HG02642 (cell line): ENCODE measurements at regions not wholly inside any gene's neighbourhood (a gene's known extent, or its start where the extent isn't known, plus 50 kb on each side); places are given as distances from the start of the nearest gene placed in this dataset.

Source experiments
- ATAC-seq: cut with Tn5 transposase; IDR thresholded peaks from one replicate; pipeline ENCODE4 v1.9.1; 2021; ENCODE audit warnings: mild to moderate bottlenecking; ENCODE audit not compliant: unreplicated experiment, poor library complexity

DNA sequence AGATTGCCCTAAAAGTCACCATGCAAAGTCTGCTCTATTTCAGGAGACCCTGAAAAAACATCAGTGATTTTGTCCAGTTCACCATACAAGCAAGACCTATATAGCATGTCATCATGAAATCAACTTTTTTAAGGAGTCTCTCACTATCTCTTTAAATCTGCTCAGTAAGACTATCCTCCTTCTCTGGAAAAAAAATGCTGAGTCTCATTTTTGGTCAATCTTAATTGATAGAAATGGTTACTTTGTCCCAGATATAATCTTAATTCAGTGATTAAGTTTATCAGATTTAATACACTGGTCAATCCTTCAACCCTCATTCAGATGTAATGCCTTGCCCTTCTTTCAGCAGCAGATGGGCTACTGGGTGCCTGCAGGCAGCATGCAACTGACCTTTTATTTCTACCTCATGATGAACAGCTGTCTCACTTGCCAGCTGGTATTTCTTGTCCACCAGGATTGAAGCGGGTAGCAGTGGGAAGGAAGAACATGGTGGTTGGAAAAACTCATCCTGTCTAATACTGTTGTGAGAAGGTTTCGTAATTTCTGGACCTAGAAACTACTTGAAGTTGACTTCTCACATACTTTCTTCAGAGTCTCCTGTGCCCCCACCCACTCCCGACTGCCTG is 375.3 kb downstream of the DNAH5 start:
- no peak for ATAC-seq

DNA sequence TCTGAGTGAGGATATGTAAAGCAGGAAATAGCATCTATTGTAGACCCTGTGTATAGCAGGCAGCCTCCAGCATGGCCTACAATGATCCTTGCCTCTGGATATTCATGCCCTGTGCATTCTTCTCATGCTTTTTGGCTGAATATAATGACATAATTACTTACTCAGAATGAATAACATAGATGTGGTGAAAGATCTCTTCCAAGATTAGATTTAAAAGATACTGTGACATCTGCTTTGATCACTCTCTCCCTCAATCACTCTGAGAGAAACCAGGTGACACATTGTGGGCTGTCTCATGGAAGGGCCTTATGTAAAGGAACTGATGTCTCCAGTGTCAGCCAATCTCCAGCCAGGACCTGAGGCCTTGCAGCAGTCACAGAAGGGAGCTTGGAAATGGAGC is 376.7 kb downstream of the DNAH5 start:
- ATAC-seq = no peak

DNA sequence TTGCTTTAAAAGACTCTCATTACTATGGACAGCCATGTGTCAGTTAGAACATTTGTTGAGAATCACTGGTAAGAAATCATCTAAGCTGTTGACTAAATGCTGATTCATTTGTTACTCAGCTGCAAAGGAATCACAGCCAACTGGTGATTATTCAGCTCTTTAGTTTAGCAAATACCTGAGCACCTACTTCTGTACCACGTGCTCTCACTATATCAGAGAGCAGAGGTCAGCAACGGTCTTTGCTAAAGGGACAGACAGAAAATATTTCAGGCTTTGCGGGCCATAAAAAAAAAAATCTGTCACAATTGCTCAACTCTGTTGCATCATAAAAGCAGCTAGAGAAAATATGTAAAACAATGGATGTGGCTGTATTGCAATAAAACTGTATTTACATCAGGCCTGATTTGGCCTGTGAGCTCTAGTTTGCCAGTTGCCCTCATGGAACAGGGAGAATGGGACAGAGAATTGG is 377.6 kb downstream of the DNAH5 start:
- no peak for ATAC-seq

DNA sequence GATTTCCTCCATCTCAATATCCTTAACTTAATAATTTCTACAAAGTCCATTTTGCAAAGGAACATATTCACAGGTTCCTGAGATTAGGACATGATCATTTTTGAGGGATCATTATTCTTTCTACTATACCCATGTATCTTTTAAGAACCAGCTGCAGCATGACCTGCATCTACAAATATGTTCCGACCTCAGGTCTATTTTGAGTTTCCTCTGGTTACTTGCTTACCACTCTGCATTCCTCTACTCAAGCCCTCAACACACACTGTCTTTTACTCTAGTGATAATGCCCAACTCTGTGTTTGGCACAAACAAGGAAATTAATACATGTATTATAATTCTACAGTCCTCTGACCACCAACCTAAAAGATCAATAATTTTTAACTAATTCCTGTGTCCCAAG is 386.1 kb downstream of the DNAH5 start:
- no peak for ATAC-seq

DNA sequence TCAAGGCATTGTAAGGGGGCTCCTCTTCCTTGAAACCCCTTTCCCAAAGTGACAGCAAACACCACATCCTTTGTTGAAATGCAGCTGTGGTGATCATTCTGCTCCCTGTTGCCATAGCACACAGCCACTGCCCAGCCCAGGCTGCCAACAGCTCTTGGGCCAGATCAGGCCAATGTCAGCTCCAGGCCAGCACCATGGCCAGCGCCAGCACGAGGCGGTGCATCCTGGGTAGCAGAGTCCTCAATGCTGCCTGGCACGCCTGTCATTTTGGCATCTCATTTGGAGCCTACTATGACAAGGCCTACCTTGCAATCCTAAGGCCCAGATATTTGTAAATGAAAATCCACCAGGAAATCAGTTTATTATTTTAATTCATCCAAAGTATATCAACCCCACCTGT is 390.6 kb downstream of the DNAH5 start:
- ATAC-seq = no peak

DNA sequence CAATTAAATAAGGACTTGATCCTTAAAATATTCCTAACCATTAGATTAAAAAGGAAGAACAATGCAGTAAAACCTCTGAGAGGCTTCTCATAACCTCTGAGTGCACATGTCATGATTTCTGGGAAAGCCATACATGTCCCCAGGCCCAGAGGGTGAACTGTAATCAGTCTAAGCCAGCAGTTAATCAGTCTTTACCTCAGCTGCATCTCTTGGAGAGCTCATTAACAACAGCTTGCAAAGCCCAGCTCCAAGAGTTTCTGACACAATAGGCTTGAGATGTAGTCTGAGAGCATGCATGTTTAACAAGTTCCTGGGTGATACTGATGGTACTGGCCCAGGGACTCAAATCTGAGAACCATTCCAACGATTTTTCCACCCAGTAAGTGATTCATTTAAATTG is 392.1 kb downstream of the DNAH5 start:
- ATAC-seq = no peak

DNA sequence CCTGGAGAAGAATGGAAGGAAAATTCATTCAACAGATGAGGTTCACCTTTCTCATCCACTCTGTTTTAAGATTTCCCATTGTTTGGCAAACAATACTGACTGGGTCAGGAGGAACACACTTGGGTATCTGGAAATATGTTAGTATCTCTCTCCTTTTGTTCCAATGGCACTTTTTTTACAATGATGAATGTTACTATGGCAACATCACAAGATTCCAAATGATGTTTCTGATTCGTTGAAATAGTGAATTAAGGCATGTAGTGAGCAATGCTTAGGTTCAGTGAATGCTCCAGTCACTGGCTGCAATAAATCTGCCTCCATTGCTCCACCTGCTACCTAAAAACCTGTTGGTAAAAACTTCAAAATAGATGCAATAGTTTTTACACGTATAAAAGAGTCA is 392.8 kb downstream of the DNAH5 start:
- ATAC-seq = no peak

DNA sequence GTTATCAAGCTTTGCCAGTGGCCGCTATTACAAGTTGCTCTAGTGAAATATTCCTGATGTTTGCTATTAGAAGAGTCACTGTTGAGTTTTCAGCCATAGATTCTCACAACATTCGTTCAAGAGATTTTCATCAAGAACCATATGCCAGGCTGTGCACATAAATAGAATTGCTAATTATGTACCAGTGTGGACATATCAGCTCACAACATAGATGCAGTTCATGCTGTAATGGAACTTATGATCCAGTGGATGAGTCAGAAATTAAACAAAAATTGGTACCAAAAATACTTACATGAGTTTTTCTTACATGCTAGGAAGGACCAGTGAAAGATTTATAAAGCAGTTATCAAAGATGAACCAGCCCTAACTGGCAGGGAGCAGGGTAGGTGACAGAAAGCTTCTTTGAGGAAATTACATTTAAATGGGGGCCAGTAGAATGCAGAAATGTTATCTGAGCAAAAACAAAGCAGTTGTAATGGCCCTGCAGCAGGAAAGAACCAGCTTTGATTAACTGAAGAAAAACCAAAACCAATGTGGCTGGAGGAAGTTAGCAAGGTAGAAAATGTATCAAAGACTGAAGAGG is 404.2 kb downstream of the DNAH5 start:
- ATAC-seq = no peak

DNA sequence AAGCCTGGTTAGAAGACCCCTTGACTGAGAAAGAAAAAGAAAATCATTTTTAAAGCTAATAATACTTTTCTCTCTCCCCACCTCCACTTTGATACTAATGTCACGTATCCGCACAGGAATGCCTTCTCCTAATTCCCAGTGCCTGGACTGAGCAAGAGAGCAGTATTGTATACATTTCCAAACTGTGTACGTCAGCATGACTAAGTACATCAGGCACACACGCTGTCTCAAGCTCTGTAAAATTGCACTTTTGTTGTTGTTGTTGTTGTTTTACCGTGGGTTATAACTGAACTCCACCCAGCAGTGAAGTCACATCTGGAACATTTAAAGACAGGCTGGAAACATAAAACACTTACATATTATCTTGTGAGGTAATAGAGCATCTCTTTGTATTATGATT is 407.6 kb downstream of the DNAH5 start:
- ATAC-seq = no peak

DNA sequence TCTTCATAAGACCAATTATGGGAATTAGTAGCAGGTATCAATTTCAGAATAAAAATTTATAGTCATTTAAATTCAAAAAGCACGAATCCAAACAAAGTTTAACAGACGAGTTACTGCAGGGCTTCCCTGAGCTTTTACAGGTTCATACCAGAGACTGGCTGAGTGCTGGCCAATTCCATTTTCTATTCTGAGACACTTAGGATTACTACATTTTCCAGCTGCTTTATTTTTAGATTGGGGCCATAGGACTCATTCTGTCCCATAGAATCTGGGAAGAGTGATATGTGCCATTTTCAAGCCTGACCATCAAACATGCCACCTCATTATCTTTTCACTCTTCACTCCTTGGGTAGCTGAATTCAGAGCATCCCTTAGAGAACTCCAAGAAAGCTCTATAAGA is 410.7 kb downstream of the DNAH5 start:
- no peak for ATAC-seq

DNA sequence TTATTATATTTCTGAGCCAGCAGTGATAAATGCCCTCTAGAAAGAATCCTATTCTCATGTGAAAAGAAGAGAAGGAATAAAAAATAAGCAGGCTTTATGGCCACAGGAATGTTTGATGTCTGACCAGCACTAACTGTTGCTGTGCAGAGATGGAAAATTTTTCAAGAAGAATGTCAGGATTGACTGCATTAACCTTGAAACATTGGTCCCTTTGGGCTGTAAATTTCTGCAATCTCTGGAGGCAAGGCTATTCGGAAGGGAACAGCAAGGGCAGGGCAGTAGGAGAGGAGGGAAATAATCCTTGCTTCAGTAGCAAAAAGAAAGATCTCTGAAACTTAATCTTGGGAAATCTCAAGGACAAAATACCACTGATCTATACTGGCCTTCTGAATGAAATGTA is 415.2 kb downstream of the DNAH5 start:
- no peak for ATAC-seq

DNA sequence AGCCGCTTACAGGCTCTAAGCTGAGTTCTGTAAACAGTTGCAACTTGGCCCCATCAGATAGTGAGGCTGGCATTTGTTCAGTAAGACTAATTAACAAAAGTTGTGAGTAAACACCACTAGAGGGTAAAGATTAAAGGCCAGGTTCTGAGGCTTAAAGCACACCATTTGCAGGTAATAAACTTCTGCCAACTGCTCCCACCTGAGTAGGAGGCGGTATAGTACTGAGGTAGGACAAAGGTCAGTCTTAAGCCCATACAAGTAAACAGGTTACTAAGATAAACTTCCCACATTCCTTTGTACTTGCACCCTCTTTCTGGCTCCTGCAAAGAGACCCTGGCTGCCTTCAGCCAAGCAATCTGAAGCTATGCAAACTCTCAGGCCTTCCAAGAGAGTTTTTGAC is 419.6 kb downstream of the DNAH5 start:
- ATAC-seq = no peak

DNA sequence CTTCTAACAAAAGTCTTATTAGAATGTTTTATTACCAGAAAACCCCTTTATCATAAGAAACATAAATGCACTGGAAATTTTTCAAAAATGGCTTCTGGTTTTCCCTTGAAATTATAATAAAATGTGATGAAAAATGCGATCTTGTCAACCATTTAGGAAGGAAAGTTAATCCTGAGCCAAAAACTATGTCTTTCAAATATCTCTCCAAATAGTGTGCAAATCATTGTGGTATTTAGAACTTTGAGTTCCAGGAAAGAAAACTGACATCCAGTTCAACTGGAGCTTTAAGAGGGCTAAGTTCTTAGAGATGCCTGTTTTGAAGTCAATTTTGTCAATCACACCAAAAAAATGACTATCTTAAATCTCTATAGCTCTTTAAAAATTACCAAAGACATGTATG is 425.4 kb downstream of the DNAH5 start:
- ATAC-seq = no peak

DNA sequence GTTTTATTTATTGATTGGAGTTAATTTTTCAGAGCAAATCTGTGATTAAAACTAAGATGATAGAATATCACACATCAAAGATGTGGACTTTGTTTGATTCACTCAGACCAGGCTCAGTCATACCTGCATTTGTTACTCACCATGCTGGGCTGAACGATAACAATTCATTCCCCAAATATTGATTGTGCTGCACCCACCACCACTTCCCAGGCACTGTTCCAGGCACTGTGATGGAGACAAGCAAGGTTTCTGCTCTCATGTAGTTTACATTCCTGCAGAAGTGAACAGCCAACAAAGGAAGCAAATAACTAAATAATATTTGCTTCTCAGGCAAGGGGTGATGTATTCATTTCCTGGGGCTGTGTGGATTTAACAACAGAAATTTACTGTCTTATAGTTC is 428.3 kb downstream of the DNAH5 start:
- ATAC-seq = no peak

DNA sequence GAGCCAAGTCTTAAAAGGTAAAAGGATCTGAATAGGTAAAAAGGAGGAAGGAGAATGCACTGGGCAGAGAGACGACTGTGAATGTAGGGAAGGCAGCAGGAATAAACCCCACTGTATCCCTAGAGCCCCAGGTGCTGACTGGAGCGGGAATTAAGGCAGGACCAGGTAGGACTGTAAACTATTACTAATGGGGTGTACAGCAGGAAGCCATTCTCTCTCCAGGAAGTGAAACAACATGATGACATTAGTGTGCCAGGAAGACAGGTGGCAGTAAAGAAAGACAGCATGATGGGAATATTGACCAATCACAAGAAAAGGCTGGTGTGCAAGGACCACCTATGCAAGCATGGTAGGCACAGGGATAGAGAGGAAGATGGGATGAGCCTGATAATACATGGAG is 433.0 kb downstream of the DNAH5 start:
- ATAC-seq = no peak

DNA sequence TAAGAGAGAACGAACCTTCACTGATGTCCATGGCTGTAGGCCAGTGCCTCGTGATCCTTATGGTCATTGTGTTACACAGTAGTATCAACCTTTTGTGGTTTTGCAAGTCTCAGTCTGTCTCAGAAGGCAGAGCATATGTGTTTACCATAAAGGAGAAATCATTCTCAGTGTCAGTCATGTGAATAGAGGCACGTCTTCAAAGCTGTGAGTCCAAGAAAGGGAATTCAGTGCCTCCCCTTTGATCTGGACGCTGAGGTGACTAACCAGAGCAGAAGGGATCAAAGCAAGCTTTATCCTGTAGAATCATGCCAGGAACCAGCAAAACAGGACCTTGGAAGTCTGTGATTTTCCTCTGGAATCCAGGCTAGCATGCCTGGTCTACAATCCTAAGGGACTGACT is 433.9 kb downstream of the DNAH5 start:
- no peak for ATAC-seq

DNA sequence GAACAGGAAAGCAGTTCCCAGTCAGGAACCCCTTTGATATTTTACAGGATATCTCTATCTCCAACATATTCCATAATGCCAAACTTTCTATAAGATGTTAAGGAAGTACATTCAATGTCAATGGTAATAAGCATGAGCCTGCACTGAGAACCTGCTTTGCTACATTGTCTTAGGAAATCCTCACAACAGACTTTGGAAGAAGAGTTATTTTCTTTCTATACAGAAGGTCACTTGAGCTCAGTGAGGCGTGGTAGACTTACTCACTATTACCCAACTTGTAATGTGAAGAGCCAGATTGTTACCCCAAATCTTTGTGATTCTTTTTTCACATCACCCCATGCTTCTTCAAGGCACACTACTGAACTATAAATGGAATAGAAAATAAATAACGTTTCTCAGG is 435.9 kb downstream of the DNAH5 start:
- ATAC-seq = no peak

DNA sequence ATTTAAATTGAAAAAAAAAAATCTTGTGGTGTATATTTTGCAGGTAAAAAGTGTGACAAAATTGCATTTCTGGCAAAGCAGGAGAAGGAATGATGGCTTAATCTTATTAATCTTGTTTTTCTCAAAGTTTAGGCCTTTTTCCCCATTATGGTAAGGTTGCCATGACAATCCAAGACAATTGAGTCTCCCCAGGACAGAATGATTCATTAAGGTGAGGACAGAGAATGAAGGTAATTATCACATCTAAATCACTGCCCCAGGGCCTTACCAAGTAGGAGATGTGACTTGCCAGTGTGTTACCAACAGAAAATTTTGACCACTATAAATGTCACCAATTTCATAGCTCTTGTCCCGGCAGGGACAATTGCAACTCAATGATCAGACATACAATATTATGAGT is 439.2 kb downstream of the DNAH5 start:
- no peak for ATAC-seq

DNA sequence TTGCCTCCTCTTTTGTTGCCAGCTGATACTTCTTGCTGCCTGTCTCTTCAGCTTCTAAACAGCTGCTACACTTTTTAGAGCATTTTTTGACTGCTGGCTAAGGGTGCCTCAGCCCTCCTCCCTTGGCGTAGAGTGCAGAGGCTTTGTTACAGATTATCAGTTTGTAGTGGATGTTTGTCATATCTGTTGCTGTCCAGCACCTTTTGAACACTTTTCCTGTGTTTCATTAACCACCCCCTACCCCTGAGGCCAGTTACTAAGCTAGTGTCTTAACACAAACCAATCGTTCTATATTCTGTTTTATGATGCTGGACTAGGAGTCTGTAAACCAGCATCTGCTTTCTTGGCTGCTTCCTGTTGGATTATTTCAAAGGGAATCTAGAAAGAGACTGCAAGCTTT is 441.5 kb downstream of the DNAH5 start:
- no peak for ATAC-seq

DNA sequence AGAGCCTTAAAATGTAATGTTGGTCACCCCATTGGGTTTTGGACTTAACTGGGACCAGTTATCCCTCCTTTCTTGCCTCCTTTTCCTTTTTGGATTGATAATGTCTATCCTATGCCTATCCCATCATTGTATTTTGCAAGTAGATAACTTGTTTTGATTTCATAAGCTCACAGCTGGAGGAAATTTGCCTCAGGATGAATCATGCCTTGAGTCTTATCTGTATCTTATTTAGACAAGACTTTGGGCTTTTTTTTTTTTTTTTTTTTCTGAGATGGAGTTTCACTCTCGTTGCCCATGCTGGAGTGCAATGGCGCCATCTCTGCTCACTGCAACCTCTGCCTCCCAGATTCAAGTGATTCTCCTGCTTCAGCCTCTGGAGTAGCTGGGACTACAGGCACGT is 443.3 kb downstream of the DNAH5 start:
- ATAC-seq = no peak

DNA sequence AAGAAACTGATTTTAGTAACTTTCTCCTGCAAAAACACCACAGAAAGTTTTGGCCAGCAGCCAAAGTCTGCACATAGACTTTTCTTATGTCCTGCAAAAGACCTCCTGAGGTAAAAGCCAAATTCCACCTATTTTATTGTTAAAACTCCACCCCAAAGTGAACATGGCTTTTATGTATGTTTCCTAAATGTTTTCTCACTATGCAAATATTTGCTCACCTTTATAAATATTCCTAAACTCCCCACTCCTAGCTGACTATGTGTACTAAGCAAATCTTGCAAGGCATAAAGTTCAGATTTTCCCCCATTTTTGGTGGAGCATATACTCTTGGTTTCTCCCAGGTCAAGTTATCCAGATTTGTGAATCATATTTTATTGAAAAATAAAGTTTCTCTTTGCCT is 446.2 kb downstream of the DNAH5 start:
- ATAC-seq = no peak

DNA sequence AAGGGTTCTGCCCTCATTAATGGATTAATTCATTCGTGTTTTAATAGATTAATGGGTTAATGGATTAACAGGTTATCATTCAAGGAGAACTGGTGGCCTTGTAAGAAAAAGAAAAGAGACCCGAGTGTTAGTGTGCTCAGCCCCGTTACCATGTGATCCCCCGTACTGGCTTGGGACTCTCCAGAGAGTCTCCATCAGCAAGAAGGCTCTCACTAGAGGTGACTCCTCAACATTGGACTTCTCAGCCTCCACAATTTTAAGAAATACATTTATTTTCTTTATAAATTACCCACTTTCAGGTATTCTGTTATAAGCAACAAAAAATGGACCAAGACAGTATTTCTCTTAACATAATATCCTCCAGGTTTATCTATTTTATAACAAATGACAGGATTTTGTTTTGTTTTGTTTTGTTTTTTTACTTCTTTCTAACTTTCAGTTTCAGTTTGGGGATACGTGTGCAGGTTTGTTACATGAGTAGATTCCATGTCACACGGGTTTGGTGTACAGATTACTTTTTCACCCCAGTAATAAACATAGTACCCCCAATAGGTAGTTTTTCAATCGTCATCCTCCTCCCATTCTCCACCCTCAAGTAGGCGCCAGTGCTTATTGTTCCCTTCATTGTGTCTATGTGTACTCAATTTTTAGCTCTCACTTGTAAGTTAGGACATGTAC is 456.1 kb downstream of the DNAH5 start:
- no peak for ATAC-seq
